ENCODE measurements at regions not wholly inside any gene's neighbourhood (a gene's known extent, or its start where the extent isn't known, plus 50 kb on each side); places are given as distances from the start of the nearest gene placed in this dataset.
A peak's percentile ranks its signal among the peaks of the same experiment; 100 is the strongest.

GRCh38 chr3:17825298-17825697 is 82.9 kb upstream of the TBC1D5 start:
- no peak overlapping the region for H3K23ac ChIP-seq (ENCODE audit: low read length in 2 of 2)
- H3K4ac ChIP-seq (ENCODE audit: low read depth in 1 of 2, low read length in 2 of 2) = no peak overlapping the region
- no peak overlapping the region for H2BK5ac ChIP-seq (ENCODE audit: low read depth, low read length, poor library complexity, severe bottlenecking)
- no peaks in the 10 kb centered on the region for H3K4me1 ChIP-seq (ENCODE audit: control insufficient read depth, insufficient read depth, low read depth, low read length)
- H3K14ac ChIP-seq (ENCODE audit: low read length in 2 of 2) = no peak overlapping the region
- H2BK15ac ChIP-seq (ENCODE audit: low read depth, poor library complexity, severe bottlenecking) = no peak overlapping the region
- H3K18ac ChIP-seq (ENCODE audit: low read depth in 1 of 2, low read length in 2 of 2) = no peak overlapping the region
- H2AFZ ChIP-seq (ENCODE audit: low read depth, low read length) = no peak overlapping the region
- no peaks in the 10 kb centered on the region for H3K36me3 ChIP-seq (ENCODE audit: control insufficient read depth in 1 of 2, insufficient read depth in 2 of 2, low read depth in 1 of 2, low read length in 2 of 2)
- no peak overlapping the region for H4K8ac ChIP-seq (ENCODE audit: low read length)
- no peak overlapping the region for H2BK12ac ChIP-seq (ENCODE audit: low read length in 2 of 2)
- no peak overlapping the region for H3K4me3 ChIP-seq (ENCODE audit: insufficient read depth in 1 of 2, low read depth in 1 of 2, low read length in 2 of 2)
- no peak overlapping the region for H4K91ac ChIP-seq (ENCODE audit: low read length)
- no peak overlapping the region for H3K4me2 ChIP-seq (ENCODE audit: low read length, poor library complexity, severe bottlenecking)
- H3K27ac ChIP-seq (ENCODE audit: low read length, poor library complexity, severe bottlenecking) = no peak overlapping the region
- WGBS = 88% methylated on average over 1 of the region's 3 CpGs
- no peak for DNase-seq
- H3K79me1 ChIP-seq (replicated peaks; ENCODE audit: low read length, poor library complexity, severe bottlenecking) = no peaks in the 10 kb centered on the region
- no peak overlapping the region for H2BK120ac ChIP-seq (ENCODE audit: low read depth, low read length)
- H3K27me3 ChIP-seq (ENCODE audit: control insufficient read depth in 1 of 2, insufficient read depth in 1 of 2, low read length in 2 of 2) = no peaks in the 10 kb centered on the region
- no peak overlapping the region for H3K9ac ChIP-seq (ENCODE audit: low read length)
- H2AK5ac ChIP-seq (ENCODE audit: low read length, severe bottlenecking) = no peak overlapping the region
- H3K9me3 ChIP-seq (ENCODE audit: control insufficient read depth, low read length) = no peaks in the 10 kb centered on the region

- H3K79me1 ChIP-seq (replicated peaks; ENCODE audit: low read length, poor library complexity, severe bottlenecking) = no peaks in the 10 kb centered on the region
- no peaks in the 10 kb centered on the region for H3K9me3 ChIP-seq (ENCODE audit: control insufficient read depth, low read length)
- no peak overlapping the region for H3K4me2 ChIP-seq (ENCODE audit: low read length, poor library complexity, severe bottlenecking)
- H3K9ac ChIP-seq (ENCODE audit: low read length) = no peak overlapping the region
- no peak overlapping the region for H3K4ac ChIP-seq (ENCODE audit: low read depth in 1 of 2, low read length in 2 of 2)
- H2BK15ac ChIP-seq (ENCODE audit: low read depth, poor library complexity, severe bottlenecking) = no peak overlapping the region
- no peak overlapping the region for H3K23ac ChIP-seq (ENCODE audit: low read length in 2 of 2)
- H2BK12ac ChIP-seq (ENCODE audit: low read length in 2 of 2) = no peak overlapping the region
- no peak overlapping the region for H2BK120ac ChIP-seq (ENCODE audit: low read depth, low read length)
- no peak overlapping the region for H4K91ac ChIP-seq (ENCODE audit: low read length)
- H3K36me3 ChIP-seq (ENCODE audit: control insufficient read depth in 1 of 2, insufficient read depth in 2 of 2, low read depth in 1 of 2, low read length in 2 of 2) = no peaks in the 10 kb centered on the region
- H3K27me3 ChIP-seq (ENCODE audit: control insufficient read depth in 1 of 2, insufficient read depth in 1 of 2, low read length in 2 of 2) = no peaks in the 10 kb centered on the region
- H4K8ac ChIP-seq (ENCODE audit: low read length) = no peak overlapping the region
- no peak overlapping the region for H3K4me3 ChIP-seq (ENCODE audit: insufficient read depth in 1 of 2, low read depth in 1 of 2, low read length in 2 of 2)
- H3K18ac ChIP-seq (ENCODE audit: low read depth in 1 of 2, low read length in 2 of 2) = no peak overlapping the region
- H2BK5ac ChIP-seq (ENCODE audit: low read depth, low read length, poor library complexity, severe bottlenecking) = no peak overlapping the region
- no peak for DNase-seq
- no peak overlapping the region for H3K14ac ChIP-seq (ENCODE audit: low read length in 2 of 2)
- no peak overlapping the region for H3K27ac ChIP-seq (ENCODE audit: low read length, poor library complexity, severe bottlenecking)
- no peak overlapping the region for H2AK5ac ChIP-seq (ENCODE audit: low read length, severe bottlenecking)
- H3K4me1 ChIP-seq (ENCODE audit: control insufficient read depth, insufficient read depth, low read depth, low read length) = no peaks in the 10 kb centered on the region
- no peak overlapping the region for H2AFZ ChIP-seq (ENCODE audit: low read depth, low read length)
Measured at GRCh38 chr3:17823816-17824215, 81.4 kb upstream of the TBC1D5 start.

- Histone ChIP-seq H3K9ac (ENCODE audit: low read length) (no peak overlapping the region), H2BK120ac (ENCODE audit: low read depth, low read length) (no peak overlapping the region), H2BK12ac (ENCODE audit: low read length in 2 of 2) (no peak overlapping the region), H4K91ac (ENCODE audit: low read length) (no peak overlapping the region), H3K36me3 (ENCODE audit: control insufficient read depth in 1 of 2, insufficient read depth in 2 of 2, low read depth in 1 of 2, low read length in 2 of 2) (no peaks in the 10 kb centered on the region), H3K9me3 (ENCODE audit: control insufficient read depth, low read length) (no peaks in the 10 kb centered on the region), H3K4me3 (ENCODE audit: insufficient read depth in 1 of 2, low read depth in 1 of 2, low read length in 2 of 2) (no peak overlapping the region), H3K79me1 (replicated peaks; ENCODE audit: low read length, poor library complexity, severe bottlenecking) (no peaks in the 10 kb centered on the region), H3K27me3 (ENCODE audit: control insufficient read depth in 1 of 2, insufficient read depth in 1 of 2, low read length in 2 of 2) (no peaks in the 10 kb centered on the region), H2BK15ac (ENCODE audit: low read depth, poor library complexity, severe bottlenecking) (no peak overlapping the region), H3K27ac (ENCODE audit: low read length, poor library complexity, severe bottlenecking) (no peak overlapping the region), H3K23ac (ENCODE audit: low read length in 2 of 2) (no peak overlapping the region), H3K4ac (ENCODE audit: low read depth in 1 of 2, low read length in 2 of 2) (no peak overlapping the region), H3K18ac (ENCODE audit: low read depth in 1 of 2, low read length in 2 of 2) (no peak overlapping the region), H3K4me2 (ENCODE audit: low read length, poor library complexity, severe bottlenecking) (no peak overlapping the region), H2AK5ac (ENCODE audit: low read length, severe bottlenecking) (no peak overlapping the region), H4K8ac (ENCODE audit: low read length) (no peak overlapping the region), H3K14ac (ENCODE audit: low read length in 2 of 2) (no peak overlapping the region), H3K4me1 (ENCODE audit: control insufficient read depth, insufficient read depth, low read depth, low read length) (no peaks in the 10 kb centered on the region), H2AFZ (ENCODE audit: low read depth, low read length) (no peak overlapping the region), H2BK5ac (ENCODE audit: low read depth, low read length, poor library complexity, severe bottlenecking) (no peak overlapping the region)
- WGBS = 75% methylated on average over 4 of the region's 4 CpGs
- DNase-seq = no peak
Measured at GRCh38 chr3:17823036-17823435, 80.6 kb upstream of the TBC1D5 start.

- 18% methylated on average over 2 of the region's 2 CpGs for WGBS
- no peaks in the 10 kb centered on the region for H3K27me3 ChIP-seq (ENCODE audit: control insufficient read depth in 1 of 2, insufficient read depth in 1 of 2, low read length in 2 of 2)
- no peak overlapping the region for H3K4me3 ChIP-seq (ENCODE audit: insufficient read depth in 1 of 2, low read depth in 1 of 2, low read length in 2 of 2)
- H3K18ac ChIP-seq (ENCODE audit: low read depth in 1 of 2, low read length in 2 of 2) = no peak overlapping the region
- no peak overlapping the region for H2AFZ ChIP-seq (ENCODE audit: low read depth, low read length)
- peak; percentile 16 for DNase-seq
- no peak overlapping the region for H3K4me2 ChIP-seq (ENCODE audit: low read length, poor library complexity, severe bottlenecking)
- H4K91ac ChIP-seq (ENCODE audit: low read length) = no peak overlapping the region
- H3K36me3 ChIP-seq (ENCODE audit: control insufficient read depth in 1 of 2, insufficient read depth in 2 of 2, low read depth in 1 of 2, low read length in 2 of 2) = no peaks in the 10 kb centered on the region
- H2BK5ac ChIP-seq (ENCODE audit: low read depth, low read length, poor library complexity, severe bottlenecking) = no peak overlapping the region
- no peak overlapping the region for H3K23ac ChIP-seq (ENCODE audit: low read length in 2 of 2)
- no peak overlapping the region for H3K4ac ChIP-seq (ENCODE audit: low read depth in 1 of 2, low read length in 2 of 2)
- H3K27ac ChIP-seq (ENCODE audit: low read length, poor library complexity, severe bottlenecking) = no peak overlapping the region
- H3K79me1 ChIP-seq (replicated peaks; ENCODE audit: low read length, poor library complexity, severe bottlenecking) = no peaks in the 10 kb centered on the region
- no peak overlapping the region for H2BK12ac ChIP-seq (ENCODE audit: low read length in 2 of 2)
- H3K9me3 ChIP-seq (ENCODE audit: control insufficient read depth, low read length) = no peaks in the 10 kb centered on the region
- no peak overlapping the region for H4K8ac ChIP-seq (ENCODE audit: low read length)
- H3K9ac ChIP-seq (ENCODE audit: low read length) = no peak overlapping the region
- no peak overlapping the region for H2AK5ac ChIP-seq (ENCODE audit: low read length, severe bottlenecking)
- H2BK120ac ChIP-seq (ENCODE audit: low read depth, low read length) = no peak overlapping the region
- H3K14ac ChIP-seq (ENCODE audit: low read length in 2 of 2) = no peak overlapping the region
- H2BK15ac ChIP-seq (ENCODE audit: low read depth, poor library complexity, severe bottlenecking) = no peak overlapping the region
- no peaks in the 10 kb centered on the region for H3K4me1 ChIP-seq (ENCODE audit: control insufficient read depth, insufficient read depth, low read depth, low read length)
Measured at GRCh38 chr3:17820704-17821103, 78.3 kb upstream of the TBC1D5 start.

Data from mesenchymal stem cell (in vitro differentiated cells and primary cell).